PFSK-1 (cell line): ENCODE measurements at regions not wholly inside any gene's neighbourhood (a gene's known extent, or its start where the extent isn't known, plus 50 kb on each side); places are given as distances from the start of the nearest gene placed in this dataset.

Source experiments
- FOXP2 ChIP-seq: optimal IDR thresholded peaks from 2 replicates; pipeline ENCODE3; 2011; ENCODE audit warnings: borderline replicate concordance, control low read depth, inconsistent platforms; ENCODE audit not compliant: insufficient read depth; ENCODE audit errors: extremely low read length, extremely low read depth
- POLR2AphosphoS5 ChIP-seq: IDR thresholded peaks from 2 replicates; pipeline ENCODE4 v1.6.1; 2012; ENCODE audit warnings: low read depth, mild to moderate bottlenecking, control low read depth, low read length, moderate library complexity
- REST ChIP-seq, 2 experiments: IDR thresholded peaks; 2 replicates each; pipeline versions ENCODE4 v1.6.1 to v1.8.0; 2011 to 2012; ENCODE audit warnings: low read depth in 2 of 2, low read length in 2 of 2, control low read depth in 1 of 2, inconsistent platforms in 1 of 2, mild to moderate bottlenecking in 1 of 2, moderate library complexity in 1 of 2; ENCODE audit not compliant: insufficient read depth in 1 of 2
- SIN3A ChIP-seq: IDR thresholded peaks from 2 replicates; pipeline ENCODE4 v1.6.1; 2012; ENCODE audit warnings: mild to moderate bottlenecking, low read length, moderate library complexity, borderline replicate concordance; ENCODE audit not compliant: insufficient read depth
- TAF1 ChIP-seq: IDR thresholded peaks from 2 replicates; pipeline ENCODE4 v1.6.1; 2012; ENCODE audit warnings: low read length, control low read depth, borderline replicate concordance; ENCODE audit not compliant: insufficient read depth

DNA sequence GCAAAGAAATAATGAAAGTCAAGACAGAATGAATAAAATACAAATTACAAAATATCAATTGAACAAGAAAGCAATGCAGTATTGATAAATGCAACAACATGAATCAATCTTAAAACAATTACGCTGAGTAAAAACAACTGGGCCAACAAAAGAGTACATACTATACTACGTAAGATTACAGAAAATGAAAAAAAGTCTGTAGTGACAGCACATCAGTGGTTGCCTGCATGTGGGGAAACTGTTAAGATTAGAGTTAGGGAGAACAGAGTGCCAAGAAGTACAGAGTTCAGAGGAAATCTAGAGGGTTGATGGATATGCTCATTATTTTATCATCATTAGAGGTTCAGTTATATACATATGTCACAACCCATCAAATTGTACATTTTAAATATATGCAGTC, 706.6 kb upstream of the ACO1 start:
- TF ChIP-seq FOXP2 (no peak), SIN3A (no peak), TAF1 (no peak), REST (IDR thresholded peaks at IDR 0.05; ENCODE audit: insufficient read depth in 1 of 2, low read depth in 2 of 2, low read length in 2 of 2) (no peak), POLR2AphosphoS5 (no peak)

- TF ChIP-seq TAF1 (no peak), FOXP2 (no peak), SIN3A (no peak), REST (IDR thresholded peaks at IDR 0.05; ENCODE audit: insufficient read depth in 1 of 2, low read depth in 2 of 2, low read length in 2 of 2) (no peak)
Measured at GRCh38 chr9:31683116-31683515, 701.3 kb upstream of the ACO1 start.

GRCh38 chr9:31697956-31698355, 686.5 kb upstream of the ACO1 start:
- TF ChIP-seq SIN3A (no peak), POLR2AphosphoS5 (no peak), TAF1 (no peak), REST (IDR thresholded peaks at IDR 0.05; ENCODE audit: insufficient read depth in 1 of 2, low read depth in 2 of 2, low read length in 2 of 2) (no peak), FOXP2 (no peak)

GRCh38 chr9:31699836-31700235, 684.6 kb upstream of the ACO1 start:
- TF ChIP-seq REST (IDR thresholded peaks at IDR 0.05; ENCODE audit: insufficient read depth in 1 of 2, low read depth in 2 of 2, low read length in 2 of 2) (no peak), TAF1 (no peak), FOXP2 (no peak), POLR2AphosphoS5 (no peak), SIN3A (no peak)
